ENCODE measurements at regions not wholly inside any gene's neighbourhood (a gene's known extent, or its start where the extent isn't known, plus 50 kb on each side); places are given as distances from the start of the nearest gene placed in this dataset.

DNA sequence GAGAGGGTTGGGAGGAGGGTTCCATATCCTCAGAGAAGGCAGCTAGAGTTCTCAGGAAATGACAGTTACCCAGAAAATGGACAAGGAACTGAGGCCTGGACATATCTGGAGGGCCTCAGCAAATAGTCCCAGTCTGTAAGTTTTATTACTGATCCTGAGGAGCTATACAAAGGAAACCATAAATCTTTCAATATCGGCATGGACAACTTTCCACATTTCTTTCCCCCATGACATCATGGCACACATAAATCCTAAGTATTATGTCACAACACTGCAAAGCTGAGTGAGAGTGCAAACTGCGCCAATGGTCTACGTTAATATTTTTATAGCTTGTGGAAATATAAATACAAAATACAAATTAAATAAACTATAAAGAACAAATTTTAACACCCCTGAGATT lies 1356.2 kb upstream of the C9orf72 start:
- no peak for DNase-seq (ENCODE audit: insufficient read length, low spot score)
- FAIRE-seq: no peak
- TF ChIP-seq, protein P1, sequence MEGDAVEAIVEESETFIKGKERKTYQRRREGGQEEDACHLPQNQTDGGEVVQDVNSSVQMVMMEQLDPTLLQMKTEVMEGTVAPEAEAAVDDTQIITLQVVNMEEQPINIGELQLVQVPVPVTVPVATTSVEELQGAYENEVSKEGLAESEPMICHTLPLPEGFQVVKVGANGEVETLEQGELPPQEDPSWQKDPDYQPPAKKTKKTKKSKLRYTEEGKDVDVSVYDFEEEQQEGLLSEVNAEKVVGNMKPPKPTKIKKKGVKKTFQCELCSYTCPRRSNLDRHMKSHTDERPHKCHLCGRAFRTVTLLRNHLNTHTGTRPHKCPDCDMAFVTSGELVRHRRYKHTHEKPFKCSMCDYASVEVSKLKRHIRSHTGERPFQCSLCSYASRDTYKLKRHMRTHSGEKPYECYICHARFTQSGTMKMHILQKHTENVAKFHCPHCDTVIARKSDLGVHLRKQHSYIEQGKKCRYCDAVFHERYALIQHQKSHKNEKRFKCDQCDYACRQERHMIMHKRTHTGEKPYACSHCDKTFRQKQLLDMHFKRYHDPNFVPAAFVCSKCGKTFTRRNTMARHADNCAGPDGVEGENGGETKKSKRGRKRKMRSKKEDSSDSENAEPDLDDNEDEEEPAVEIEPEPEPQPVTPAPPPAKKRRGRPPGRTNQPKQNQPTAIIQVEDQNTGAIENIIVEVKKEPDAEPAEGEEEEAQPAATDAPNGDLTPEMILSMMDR (IDR thresholded peaks at IDR 0.05; ENCODE audit: insufficient read depth, missing control alignments): no peak

DNA sequence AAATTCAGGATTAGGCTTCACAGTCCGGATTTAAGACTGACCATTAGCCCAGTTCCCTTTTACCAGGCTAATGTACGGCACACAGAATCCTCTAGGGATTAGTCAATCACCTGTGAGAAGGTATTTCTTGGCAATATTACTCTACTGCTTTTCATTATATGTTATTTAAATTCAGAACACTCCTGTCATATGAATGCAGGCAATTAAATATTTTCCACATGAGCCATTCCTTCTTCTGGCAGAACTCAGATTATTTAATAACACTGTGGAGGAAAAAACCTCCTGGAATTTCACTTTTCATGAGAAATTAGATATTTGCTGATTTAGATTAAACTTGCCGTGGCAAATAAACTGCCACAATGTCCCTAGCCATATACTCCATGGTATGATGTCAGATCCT lies 1357.5 kb upstream of the C9orf72 start:
- TF ChIP-seq, protein P1 (IDR thresholded peaks at IDR 0.05; ENCODE audit: insufficient read depth, missing control alignments): no peak
- DNase-seq (ENCODE audit: insufficient read length, low spot score) (no peak), FAIRE-seq (no peak)

DNA sequence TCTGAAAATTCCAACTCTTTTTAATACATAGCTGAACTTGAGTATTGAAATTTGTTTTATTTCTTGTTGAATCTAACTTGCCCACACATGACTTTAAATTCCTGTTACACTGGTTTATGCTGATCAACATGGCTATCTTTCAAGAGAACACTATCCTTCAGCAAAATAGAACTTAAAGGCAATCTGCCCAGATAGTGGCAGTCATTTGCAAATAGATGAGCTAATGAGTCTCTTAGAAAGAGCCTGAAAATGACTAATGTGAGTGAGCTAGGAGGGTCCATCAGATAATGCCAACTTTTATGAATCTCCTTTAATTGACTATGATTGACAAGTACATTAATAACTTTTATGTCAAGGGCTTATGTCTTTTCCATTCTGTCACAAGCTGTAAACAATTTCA lies 1360.8 kb upstream of the C9orf72 start:
- TF ChIP-seq, protein P1 (IDR thresholded peaks at IDR 0.05; ENCODE audit: insufficient read depth, missing control alignments): no peak
- no peak for FAIRE-seq

DNA sequence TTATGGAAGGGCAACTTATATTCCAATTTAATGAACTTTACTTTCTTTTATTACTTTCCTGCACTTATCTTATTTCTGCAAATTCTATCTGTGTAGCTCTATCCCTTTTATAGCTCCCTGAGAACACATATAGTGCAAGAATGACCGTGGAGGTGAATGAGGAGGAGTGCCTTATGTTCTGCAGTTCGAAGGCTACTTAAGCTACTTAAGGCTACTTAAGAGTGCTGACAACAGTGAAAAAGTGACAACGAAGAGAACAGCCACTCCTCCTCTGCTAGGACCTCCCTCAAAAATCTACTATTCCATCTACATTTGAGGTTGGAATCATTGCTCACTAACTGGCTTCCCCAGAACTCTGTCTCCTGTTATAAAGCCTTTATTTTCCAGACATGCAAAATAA lies 1365.7 kb upstream of the C9orf72 start:
- TF ChIP-seq, protein P1 (IDR thresholded peaks at IDR 0.05; ENCODE audit: insufficient read depth, missing control alignments): no peak
- DNase-seq (ENCODE audit: insufficient read length, low spot score) (no peak), FAIRE-seq (no peak)

More for the DNA sequence above, 1360.8 kb upstream of the C9orf72 start:
- DNase-seq (ENCODE audit: insufficient read length, low spot score): no peak

DNA sequence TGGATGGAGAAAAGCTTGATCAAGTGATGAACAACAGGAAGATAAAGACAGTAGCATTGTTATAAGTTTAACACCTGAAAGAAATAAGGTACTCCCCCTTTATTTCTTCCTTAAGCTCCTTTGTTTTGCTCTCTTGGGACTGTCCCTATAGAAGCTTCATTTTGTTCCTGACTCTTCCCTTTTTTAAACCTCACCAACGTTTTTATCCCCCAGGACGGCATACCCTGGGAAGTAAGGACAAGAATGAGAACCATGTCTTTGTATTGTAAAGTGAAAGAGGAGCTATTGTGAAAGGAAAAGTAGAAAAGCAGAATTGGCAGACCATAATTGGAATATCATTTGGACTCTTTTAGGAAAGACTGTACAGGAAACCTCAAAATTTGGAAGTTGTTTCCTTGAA lies 1368.6 kb upstream of the C9orf72 start:
- no peak for FAIRE-seq
- DNase-seq (ENCODE audit: insufficient read length, low spot score): no peak
- TF ChIP-seq, protein P1 (IDR thresholded peaks at IDR 0.05; ENCODE audit: insufficient read depth, missing control alignments): no peak

DNA sequence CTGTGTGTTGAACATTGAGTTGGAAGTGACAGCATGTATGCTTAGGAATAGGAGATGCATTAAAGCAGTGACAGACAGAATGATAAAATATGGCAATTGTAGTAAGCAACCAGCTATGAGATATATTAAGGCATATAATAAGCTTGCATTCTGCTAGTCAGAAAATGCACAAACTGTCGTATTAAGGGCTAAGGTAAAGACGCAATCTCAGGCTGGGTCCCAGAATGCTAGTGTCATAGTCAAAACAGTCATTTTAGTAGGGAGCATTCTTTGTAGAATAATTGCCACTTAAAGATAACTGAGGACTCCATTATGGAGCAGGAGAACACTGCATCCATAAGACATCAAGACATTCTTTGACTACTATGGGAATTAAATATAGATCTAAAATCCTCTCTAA lies 1369.7 kb upstream of the C9orf72 start:
- TF ChIP-seq, protein P1 (IDR thresholded peaks at IDR 0.05; ENCODE audit: insufficient read depth, missing control alignments): no peak
- no peak for FAIRE-seq
- DNase-seq (ENCODE audit: insufficient read length, low spot score): no peak

DNA sequence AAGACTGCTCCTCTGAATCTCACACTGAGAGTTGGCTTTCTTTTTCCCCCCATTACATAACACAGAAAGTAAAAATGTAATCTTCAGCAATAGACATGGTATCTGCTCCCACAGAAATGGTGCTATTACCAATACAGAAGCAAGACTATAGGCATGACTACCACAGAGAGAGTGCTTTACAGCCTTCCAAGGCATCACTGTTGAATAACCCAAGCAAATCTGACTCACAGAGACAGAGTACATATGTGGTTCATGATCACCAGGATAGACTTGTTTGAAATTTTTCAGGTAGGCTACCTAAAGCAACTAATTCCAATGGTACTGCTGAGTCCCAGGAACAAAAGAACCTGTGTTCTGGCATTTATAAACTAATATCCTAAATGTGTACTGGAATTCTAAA lies 1373.4 kb upstream of the C9orf72 start:
- FAIRE-seq: no peak
- TF ChIP-seq, protein P1 (IDR thresholded peaks at IDR 0.05; ENCODE audit: insufficient read depth, missing control alignments): no peak
- DNase-seq (ENCODE audit: insufficient read length, low spot score): no peak

Measured in D721Med (cell line).